ENCODE measurements at regions not wholly inside any gene's neighbourhood (a gene's known extent, or its start where the extent isn't known, plus 50 kb on each side); places are given as distances from the start of the nearest gene placed in this dataset.

DNA sequence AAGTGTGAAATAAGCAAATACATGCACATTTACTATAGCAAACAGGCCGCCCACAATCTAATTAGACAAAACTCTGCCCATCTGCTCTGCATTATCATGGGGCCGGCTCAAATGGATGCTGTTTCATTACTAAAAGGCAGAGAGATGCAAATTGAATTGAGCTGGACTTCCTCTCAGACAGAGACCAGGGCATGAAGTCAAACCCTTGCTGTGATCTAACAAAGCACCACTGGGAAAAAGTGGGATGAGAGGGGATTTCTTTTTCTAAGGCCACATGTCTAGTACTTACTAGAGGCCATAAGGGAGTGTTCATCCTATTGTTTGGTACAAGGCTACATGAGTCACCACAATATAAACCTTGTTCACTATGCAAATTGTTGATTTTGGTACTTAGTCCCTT lies 614.7 kb downstream of the ISL1 start:
- Histone ChIP-seq H3K4me3 (ENCODE audit: low read depth, low read length) (no peak overlapping the region), H3K36me3 (ENCODE audit: control insufficient read depth, insufficient read depth, low read length) (no peaks in the 10 kb centered on the region), H3K27me3 (ENCODE audit: control insufficient read depth, insufficient read depth, low read length) (no peaks in the 10 kb centered on the region)
- no peak for FAIRE-seq
- TF ChIP-seq, protein P1, sequence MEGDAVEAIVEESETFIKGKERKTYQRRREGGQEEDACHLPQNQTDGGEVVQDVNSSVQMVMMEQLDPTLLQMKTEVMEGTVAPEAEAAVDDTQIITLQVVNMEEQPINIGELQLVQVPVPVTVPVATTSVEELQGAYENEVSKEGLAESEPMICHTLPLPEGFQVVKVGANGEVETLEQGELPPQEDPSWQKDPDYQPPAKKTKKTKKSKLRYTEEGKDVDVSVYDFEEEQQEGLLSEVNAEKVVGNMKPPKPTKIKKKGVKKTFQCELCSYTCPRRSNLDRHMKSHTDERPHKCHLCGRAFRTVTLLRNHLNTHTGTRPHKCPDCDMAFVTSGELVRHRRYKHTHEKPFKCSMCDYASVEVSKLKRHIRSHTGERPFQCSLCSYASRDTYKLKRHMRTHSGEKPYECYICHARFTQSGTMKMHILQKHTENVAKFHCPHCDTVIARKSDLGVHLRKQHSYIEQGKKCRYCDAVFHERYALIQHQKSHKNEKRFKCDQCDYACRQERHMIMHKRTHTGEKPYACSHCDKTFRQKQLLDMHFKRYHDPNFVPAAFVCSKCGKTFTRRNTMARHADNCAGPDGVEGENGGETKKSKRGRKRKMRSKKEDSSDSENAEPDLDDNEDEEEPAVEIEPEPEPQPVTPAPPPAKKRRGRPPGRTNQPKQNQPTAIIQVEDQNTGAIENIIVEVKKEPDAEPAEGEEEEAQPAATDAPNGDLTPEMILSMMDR (IDR thresholded peaks at IDR 0.05; ENCODE audit: insufficient read depth, low read length, severe bottlenecking), result no peak
- no peak for DNase-seq (ENCODE audit: low read depth)

DNA sequence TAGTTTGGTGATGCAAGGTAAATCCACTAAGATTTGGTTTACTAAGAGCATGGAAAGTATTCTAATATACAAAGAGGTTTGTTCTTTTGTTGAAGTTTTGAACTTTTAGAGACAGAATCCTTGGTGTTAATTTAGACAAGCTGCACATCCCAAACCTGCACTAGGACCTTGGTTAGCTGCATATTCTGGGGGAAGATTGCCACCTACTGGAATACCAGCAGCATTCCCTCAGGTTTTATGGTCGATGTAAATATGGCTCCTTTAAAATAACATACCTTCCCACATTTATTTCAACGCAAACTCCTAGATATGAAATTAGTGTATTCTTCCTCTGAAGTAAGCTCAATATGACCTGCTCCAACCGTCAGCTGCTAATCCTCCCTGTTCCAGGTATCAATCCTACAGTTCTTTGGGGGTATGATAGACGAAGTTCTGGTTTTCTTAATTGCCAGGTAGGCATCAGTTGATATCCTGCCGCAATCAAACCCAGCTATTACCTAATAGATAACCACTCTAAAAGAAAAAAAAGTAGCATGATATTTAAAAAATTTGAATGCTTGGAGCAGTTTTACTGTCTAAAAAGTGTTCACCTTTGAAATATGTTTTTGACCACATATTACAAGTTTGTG lies 624.1 kb downstream of the ISL1 start:
- no peaks in the 10 kb centered on the region for H3K36me3 ChIP-seq (ENCODE audit: control insufficient read depth, insufficient read depth, low read length)
- TF ChIP-seq, protein P1 (IDR thresholded peaks at IDR 0.05; ENCODE audit: insufficient read depth, low read length, severe bottlenecking), result peak; percentile 78
- H3K4me3 ChIP-seq (ENCODE audit: low read depth, low read length), result no peak overlapping the region
- FAIRE-seq (no peak), DNase-seq (ENCODE audit: low read depth) (peak; percentile 51)
- H3K27me3 ChIP-seq (ENCODE audit: control insufficient read depth, insufficient read depth, low read length), result no peaks in the 10 kb centered on the region

DNA sequence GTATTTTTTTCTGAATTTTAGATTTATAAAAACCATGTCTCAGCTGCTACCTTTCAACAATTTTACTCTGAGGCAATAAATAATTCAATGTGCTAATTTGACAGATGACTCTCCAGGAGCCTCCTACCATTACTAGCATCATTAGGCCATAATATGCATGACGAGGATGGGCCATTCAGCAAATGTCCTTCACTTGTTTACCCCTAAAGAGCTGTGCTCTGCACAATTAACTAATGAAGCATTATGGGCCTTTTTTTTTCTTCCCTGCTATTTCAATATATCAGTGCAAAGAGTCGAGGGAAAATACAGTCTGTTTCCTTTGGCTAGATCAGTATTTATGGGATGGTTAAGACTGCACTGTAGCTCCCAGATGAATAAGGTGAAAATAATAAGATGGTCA lies 627.2 kb downstream of the ISL1 start:
- FAIRE-seq (no peak), DNase-seq (ENCODE audit: low read depth) (no peak)
- H3K36me3 ChIP-seq (ENCODE audit: control insufficient read depth, insufficient read depth, low read length), result no peaks in the 10 kb centered on the region
- TF ChIP-seq, protein P1 (IDR thresholded peaks at IDR 0.05; ENCODE audit: insufficient read depth, low read length, severe bottlenecking), result no peak
- H3K4me3 ChIP-seq (ENCODE audit: low read depth, low read length), result no peak overlapping the region
- H3K27me3 ChIP-seq (ENCODE audit: control insufficient read depth, insufficient read depth, low read length), result no peaks in the 10 kb centered on the region

DNA sequence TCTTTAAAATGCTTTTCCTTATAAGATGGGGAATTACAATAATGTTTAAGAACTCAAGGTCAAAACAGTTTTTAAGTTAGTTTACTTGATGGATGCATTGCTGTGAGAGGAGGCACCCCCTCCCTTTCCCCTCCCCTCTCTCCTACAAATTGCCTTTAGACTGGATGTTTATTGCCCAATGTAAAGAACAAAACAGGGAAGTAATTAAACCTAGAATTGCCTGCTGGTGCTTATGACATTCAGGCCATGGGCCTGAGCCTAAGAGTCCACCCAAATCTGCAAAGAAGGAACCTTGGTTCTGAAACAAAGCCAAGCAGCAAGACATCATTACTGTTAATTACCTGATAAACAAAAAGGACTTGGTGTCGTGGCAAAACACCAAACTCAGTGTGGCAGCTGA lies 630.3 kb downstream of the ISL1 start:
- FAIRE-seq (no peak), DNase-seq (ENCODE audit: low read depth) (no peak)
- H3K27me3 ChIP-seq (ENCODE audit: control insufficient read depth, insufficient read depth, low read length), result no peaks in the 10 kb centered on the region
- no peaks in the 10 kb centered on the region for H3K36me3 ChIP-seq (ENCODE audit: control insufficient read depth, insufficient read depth, low read length)
- no peak overlapping the region for H3K4me3 ChIP-seq (ENCODE audit: low read depth, low read length)
- TF ChIP-seq, protein P1 (IDR thresholded peaks at IDR 0.05; ENCODE audit: insufficient read depth, low read length, severe bottlenecking), result no peak

DNA sequence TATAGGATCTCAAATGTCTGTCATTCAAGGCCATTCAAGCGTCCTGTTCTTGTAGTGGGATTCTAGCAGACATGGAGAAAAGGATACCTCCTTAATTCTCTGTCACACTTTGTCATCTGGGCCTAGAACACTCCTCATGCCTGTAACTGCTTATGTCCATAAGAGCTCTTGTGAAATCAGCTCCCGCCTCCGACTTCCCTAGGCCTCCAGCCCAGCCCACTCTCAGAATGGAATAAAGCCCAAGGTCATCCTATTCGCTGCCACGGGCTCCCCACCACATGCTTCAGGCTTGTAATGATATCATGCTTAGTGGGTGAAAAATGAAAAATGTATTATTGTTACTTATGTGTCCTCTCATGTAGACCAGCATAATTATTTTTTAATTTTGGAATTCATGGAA lies 632.5 kb downstream of the ISL1 start:
- no peaks in the 10 kb centered on the region for H3K27me3 ChIP-seq (ENCODE audit: control insufficient read depth, insufficient read depth, low read length)
- DNase-seq (ENCODE audit: low read depth), result no peak
- TF ChIP-seq, protein P1 (IDR thresholded peaks at IDR 0.05; ENCODE audit: insufficient read depth, low read length, severe bottlenecking), result no peak
- no peak for FAIRE-seq
- H3K4me3 ChIP-seq (ENCODE audit: low read depth, low read length), result no peak overlapping the region
- no peaks in the 10 kb centered on the region for H3K36me3 ChIP-seq (ENCODE audit: control insufficient read depth, insufficient read depth, low read length)

DNA sequence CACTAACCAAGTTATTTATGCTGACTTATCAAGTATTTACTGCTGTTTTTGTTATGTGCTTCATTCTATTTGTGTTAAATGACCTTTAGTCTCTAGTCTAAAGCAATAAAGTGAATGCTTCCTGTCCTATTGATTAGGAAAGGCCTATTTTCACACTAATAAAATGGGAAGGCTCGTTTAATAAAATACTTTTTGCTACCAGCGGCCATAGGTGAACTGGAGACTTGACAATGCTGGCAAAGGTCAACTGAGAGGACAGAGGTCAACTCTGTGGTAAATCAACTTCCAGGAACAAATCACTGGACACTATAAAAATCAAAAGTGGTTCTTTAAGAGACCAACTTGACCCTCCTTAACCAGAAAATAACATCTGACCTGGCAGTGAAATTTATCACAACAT lies 634.3 kb downstream of the ISL1 start:
- FAIRE-seq (no peak), DNase-seq (ENCODE audit: low read depth) (no peak)
- H3K36me3 ChIP-seq (ENCODE audit: control insufficient read depth, insufficient read depth, low read length), result no peaks in the 10 kb centered on the region
- TF ChIP-seq, protein P1 (IDR thresholded peaks at IDR 0.05; ENCODE audit: insufficient read depth, low read length, severe bottlenecking), result no peak
- H3K4me3 ChIP-seq (ENCODE audit: low read depth, low read length), result no peak overlapping the region
- H3K27me3 ChIP-seq (ENCODE audit: control insufficient read depth, insufficient read depth, low read length), result no peaks in the 10 kb centered on the region

Measured in bronchial epithelial cell (primary cell).